ENCODE measurements at regions not wholly inside any gene's neighbourhood (a gene's known extent, or its start where the extent isn't known, plus 50 kb on each side); places are given as distances from the start of the nearest gene placed in this dataset.

- no peak for TF ChIP-seq CTCF (IDR thresholded peaks at IDR 0.05; ENCODE audit: extremely low read depth in 1 of 2, insufficient read depth in 1 of 2, low read depth in 1 of 2, low read length in 2 of 2)
- TF ChIP-seq FOS (IDR thresholded peaks at IDR 0.05; ENCODE audit: borderline replicate concordance, insufficient read depth, low read length): no peak
- no peak for TF ChIP-seq GATA2 (IDR thresholded peaks at IDR 0.05; ENCODE audit: insufficient read depth, insufficient read length, low read depth, low read length)
- TF ChIP-seq MAX (IDR thresholded peaks at IDR 0.05; ENCODE audit: insufficient read depth, insufficient read length): no peak
- no peak for TF ChIP-seq EZH2 (IDR thresholded peaks at IDR 0.05; ENCODE audit: borderline replicate concordance, low read depth, low read length, severe bottlenecking)
- TF ChIP-seq MYC (IDR thresholded peaks at IDR 0.05; ENCODE audit: low read depth, low read length): no peak
- TF ChIP-seq POLR2A (IDR thresholded peaks at IDR 0.05; ENCODE audit: low read depth, low read length): no peak
- Histone ChIP-seq H3K9ac (replicated peaks; ENCODE audit: extremely low read depth, insufficient read depth, low read length) (no peak overlapping the region), H4K20me1 (replicated peaks; ENCODE audit: control insufficient read depth, extremely low read depth, insufficient read depth, low read length) (no peaks in the 10 kb centered on the region), H2AFZ (ENCODE audit: low read depth, low read length) (no peak overlapping the region), H3K79me2 (ENCODE audit: control insufficient read depth, insufficient read depth, low read length) (no peaks in the 10 kb centered on the region), H3K36me3 (ENCODE audit: control insufficient read depth in 2 of 2, extremely low read depth in 1 of 2, insufficient read depth in 2 of 2, low read length in 2 of 2) (no peaks in the 10 kb centered on the region), H3K4me1 (ENCODE audit: control insufficient read depth, extremely low read depth, insufficient read depth, low read length) (no peaks in the 10 kb centered on the region), H3K27me3 (ENCODE audit: control insufficient read depth in 2 of 2, insufficient read depth in 2 of 2, low read length in 2 of 2) (no peaks in the 10 kb centered on the region), H3K4me3 (replicated peaks in 1 of 3; ENCODE audit: insufficient read depth in 1 of 3, low read depth in 1 of 3, low read length in 3 of 3) (no peak overlapping the region), H3K9me1 (replicated peaks; ENCODE audit: control insufficient read depth, extremely low read depth, insufficient read depth, low read length) (no peaks in the 10 kb centered on the region), H3K27ac (ENCODE audit: insufficient read depth, low read depth, low read length) (no peak overlapping the region), H3K9me3 (replicated peaks; ENCODE audit: control insufficient read depth, insufficient read depth, low read length) (peaks cover 7% of the 10 kb centered on the region), H3K4me2 (ENCODE audit: insufficient read depth, low read length) (no peak overlapping the region)
- ChIA-PET CTCF (no interaction called here), POLR2A (no interaction called here)
- no peak for DNase-seq (ENCODE audit: low read depth, low spot score)
- intact Hi-C loops (cut with micrococcal nuclease): no loop called here
- FAIRE-seq: no peak
- BruUV-seq (replicated peaks): no TSS peak
- dilution Hi-C loops (cut with MboI; ENCODE audit: extremely low pct_ligation_motif_present, low sequenced_read_pairs): no loop called here
These were observed 322.8 kb upstream of the PPARGC1A start for GRCh38 chr4:24212642-24213041.

- no peak for TF ChIP-seq FOS (IDR thresholded peaks at IDR 0.05; ENCODE audit: borderline replicate concordance, insufficient read depth, low read length)
- TF ChIP-seq GATA2 (IDR thresholded peaks at IDR 0.05; ENCODE audit: insufficient read depth, insufficient read length, low read depth, low read length): no peak
- no peak for TF ChIP-seq CTCF (IDR thresholded peaks at IDR 0.05; ENCODE audit: extremely low read depth in 1 of 2, insufficient read depth in 1 of 2, low read depth in 1 of 2, low read length in 2 of 2)
- TF ChIP-seq EZH2 (IDR thresholded peaks at IDR 0.05; ENCODE audit: borderline replicate concordance, low read depth, low read length, severe bottlenecking): no peak
- no peak for TF ChIP-seq POLR2A (IDR thresholded peaks at IDR 0.05; ENCODE audit: low read depth, low read length)
- no peak for TF ChIP-seq JUN (IDR thresholded peaks at IDR 0.05; ENCODE audit: borderline replicate concordance, insufficient read depth, insufficient read length, low read depth)
- no peak for TF ChIP-seq MYC (IDR thresholded peaks at IDR 0.05; ENCODE audit: low read depth, low read length)
- H3K4me3 ChIP-seq (replicated peaks in 1 of 3; ENCODE audit: insufficient read depth in 1 of 3, low read depth in 1 of 3, low read length in 3 of 3): no peak overlapping the region
- no peaks in the 10 kb centered on the region for H4K20me1 ChIP-seq (replicated peaks; ENCODE audit: control insufficient read depth, extremely low read depth, insufficient read depth, low read length)
- H3K4me1 ChIP-seq (ENCODE audit: control insufficient read depth, extremely low read depth, insufficient read depth, low read length): no peaks in the 10 kb centered on the region
- intact Hi-C loops (cut with micrococcal nuclease): no loop called here
- no peaks in the 10 kb centered on the region for H3K9me1 ChIP-seq (replicated peaks; ENCODE audit: control insufficient read depth, extremely low read depth, insufficient read depth, low read length)
- ChIA-PET CTCF (no interaction called here), POLR2A (no interaction called here)
- H2AFZ ChIP-seq (ENCODE audit: low read depth, low read length): no peak overlapping the region
- H3K9me3 ChIP-seq (replicated peaks; ENCODE audit: control insufficient read depth, insufficient read depth, low read length): peaks cover 5% of the 10 kb centered on the region
- no peaks in the 10 kb centered on the region for H3K79me2 ChIP-seq (ENCODE audit: control insufficient read depth, insufficient read depth, low read length)
- H3K36me3 ChIP-seq (ENCODE audit: control insufficient read depth in 2 of 2, extremely low read depth in 1 of 2, insufficient read depth in 2 of 2, low read length in 2 of 2): no peaks in the 10 kb centered on the region
- FAIRE-seq (no peak), DNase-seq (ENCODE audit: low read depth, low spot score) (no peak)
- no peak overlapping the region for H3K9ac ChIP-seq (replicated peaks; ENCODE audit: extremely low read depth, insufficient read depth, low read length)
- no peak overlapping the region for H3K4me2 ChIP-seq (ENCODE audit: insufficient read depth, low read length)
- no TSS peak for BruUV-seq (replicated peaks)
- H3K27ac ChIP-seq (ENCODE audit: insufficient read depth, low read depth, low read length): no peak overlapping the region
- no peaks in the 10 kb centered on the region for H3K27me3 ChIP-seq (ENCODE audit: control insufficient read depth in 2 of 2, insufficient read depth in 2 of 2, low read length in 2 of 2)
- dilution Hi-C loops (cut with MboI; ENCODE audit: extremely low pct_ligation_motif_present, low sequenced_read_pairs): no loop called here
These were observed 322.0 kb upstream of the PPARGC1A start for GRCh38 chr4:24211856-24212255.

Data from endothelial cell of umbilical vein (primary cell).